HG03103 (cell line): ENCODE measurements at regions not wholly inside any gene's neighbourhood (a gene's known extent, or its start where the extent isn't known, plus 50 kb on each side); places are given as distances from the start of the nearest gene placed in this dataset.

ENCODE experiments used
- ATAC-seq: cut with Tn5 transposase; IDR thresholded peaks from one replicate; pipeline ENCODE4 v1.9.1; 2021; ENCODE audit warnings: low read depth; ENCODE audit not compliant: unreplicated experiment

GRCh38 chr14:62234849-62235248, 472.6 kb downstream of the SNAPC1 start:
- no peak for ATAC-seq

DNA sequence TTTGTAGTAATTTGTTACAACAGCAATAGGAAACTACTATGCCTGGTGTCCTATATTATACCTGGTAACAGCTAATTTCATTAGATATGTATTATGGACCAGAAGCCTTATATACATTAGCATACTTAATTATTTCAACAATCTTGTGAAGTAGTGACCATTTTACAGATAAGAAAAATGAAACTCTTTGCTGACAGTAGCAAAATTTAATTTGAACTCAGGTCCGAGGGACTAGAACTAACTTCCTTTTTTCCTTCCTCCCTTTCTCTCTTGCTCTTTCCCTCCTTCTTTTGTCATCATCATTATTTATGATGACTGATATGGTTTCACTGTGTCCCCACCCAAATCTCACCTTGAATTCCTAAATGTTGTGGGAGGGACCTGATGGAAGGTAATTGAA, 482.0 kb downstream of the SNAPC1 start:
- no peak for ATAC-seq

DNA sequence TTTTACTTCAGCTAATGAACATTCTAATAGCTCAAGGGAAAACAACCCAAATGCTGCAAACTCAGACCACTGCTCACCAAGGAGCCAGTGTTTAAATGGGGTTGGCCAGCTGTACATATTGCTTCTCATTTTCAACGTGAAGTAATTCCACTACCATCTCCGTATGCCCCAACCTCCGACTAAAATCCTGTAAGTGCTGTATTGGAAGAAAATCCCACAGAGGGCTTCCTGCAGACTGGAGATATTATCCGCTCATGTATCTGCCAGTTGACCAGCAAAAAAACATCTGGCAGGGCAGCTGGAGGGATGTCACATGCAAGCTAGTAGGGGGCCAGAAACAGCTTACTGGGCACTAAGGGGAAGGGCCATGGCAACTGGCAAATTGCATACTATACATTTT, 485.0 kb downstream of the SNAPC1 start:
- no peak for ATAC-seq

GRCh38 chr14:62251237-62251636, 489.0 kb downstream of the SNAPC1 start:
- ATAC-seq: no peak

- ATAC-seq: no peak
These were observed 491.0 kb downstream of the SNAPC1 start for GRCh38 chr14:62253171-62253570.

DNA sequence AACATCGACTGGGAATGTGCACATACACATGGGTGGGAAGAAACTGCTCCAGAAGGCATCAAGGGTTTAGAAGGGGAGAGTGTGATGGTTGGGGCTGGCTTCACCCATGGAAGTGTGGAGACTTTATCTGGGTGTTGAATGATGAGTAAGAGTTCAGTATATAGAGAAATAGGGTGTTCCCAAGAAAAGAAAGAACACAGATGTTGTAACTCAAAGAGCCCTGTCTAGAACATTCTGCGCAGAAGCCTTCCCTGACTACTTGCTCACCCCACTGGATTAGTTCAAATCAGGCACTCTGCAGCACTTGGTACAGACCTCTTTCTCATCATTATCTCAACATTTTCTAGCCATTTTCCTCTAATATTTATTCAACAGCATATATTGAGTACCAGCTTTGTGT, 491.7 kb downstream of the SNAPC1 start:
- no peak for ATAC-seq

DNA sequence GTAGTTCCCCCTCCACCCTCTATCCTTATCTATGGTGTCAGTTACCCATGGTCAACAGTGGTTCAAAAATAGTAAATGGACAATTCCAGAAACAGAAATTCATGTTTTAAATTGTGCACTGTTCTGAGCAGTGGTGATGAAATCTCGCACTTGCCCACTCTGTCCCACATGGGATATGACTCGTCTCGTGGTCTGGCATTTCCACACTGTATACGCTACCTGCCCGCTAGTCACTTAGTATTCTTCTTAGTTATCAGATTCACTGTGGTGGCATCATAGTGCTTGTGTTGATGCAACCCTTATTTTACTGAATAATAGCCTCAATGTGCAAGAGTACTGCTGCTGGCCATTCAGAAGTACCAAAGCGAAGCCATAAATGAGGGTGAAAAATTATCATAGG, 507.0 kb downstream of the SNAPC1 start:
- no peak for ATAC-seq

GRCh38 chr14:62270236-62270635, 508.0 kb downstream of the SNAPC1 start:
- ATAC-seq: no peak

DNA sequence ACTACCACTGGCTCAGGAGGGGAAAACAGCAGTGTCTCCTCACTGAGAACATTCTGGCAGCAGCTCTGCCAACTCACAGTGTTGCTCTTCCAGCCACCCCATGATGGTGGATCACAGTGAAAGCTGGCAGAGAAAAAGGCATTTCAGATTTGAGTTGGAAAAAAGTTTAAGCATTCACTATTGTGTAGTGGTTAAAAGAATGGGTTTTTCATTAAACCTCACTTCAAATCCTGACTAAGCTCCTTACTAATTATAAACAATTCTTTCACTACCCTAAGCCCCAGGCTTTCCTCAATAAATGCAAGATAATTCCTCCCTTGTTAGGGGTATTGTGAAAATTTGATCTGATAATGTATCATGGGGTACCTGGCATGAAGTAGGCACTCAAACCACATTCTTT, 518.1 kb downstream of the SNAPC1 start:
- ATAC-seq: no peak

DNA sequence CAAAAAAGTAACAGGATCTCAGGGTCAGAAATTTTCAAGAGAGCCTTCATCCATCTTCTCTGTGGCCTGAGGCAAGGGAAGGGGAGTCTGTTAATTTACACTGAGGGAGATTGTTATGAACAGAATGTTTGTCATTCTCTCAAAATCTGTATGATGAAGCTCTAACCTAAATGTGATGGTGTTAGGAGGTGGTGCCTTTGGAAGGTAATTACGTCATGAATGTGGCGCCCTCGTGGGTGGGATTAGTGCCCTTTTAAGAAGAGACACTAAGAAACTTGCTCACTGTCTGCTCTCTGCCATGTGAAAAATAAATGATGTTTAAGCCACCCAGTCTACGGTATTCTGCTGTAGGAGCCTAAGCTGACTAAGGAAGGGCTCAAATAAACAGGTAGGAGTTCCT, 521.6 kb downstream of the SNAPC1 start:
- ATAC-seq: no peak

- no peak for ATAC-seq
These were observed 527.3 kb downstream of the SNAPC1 start for GRCh38 chr14:62289471-62289870.

DNA sequence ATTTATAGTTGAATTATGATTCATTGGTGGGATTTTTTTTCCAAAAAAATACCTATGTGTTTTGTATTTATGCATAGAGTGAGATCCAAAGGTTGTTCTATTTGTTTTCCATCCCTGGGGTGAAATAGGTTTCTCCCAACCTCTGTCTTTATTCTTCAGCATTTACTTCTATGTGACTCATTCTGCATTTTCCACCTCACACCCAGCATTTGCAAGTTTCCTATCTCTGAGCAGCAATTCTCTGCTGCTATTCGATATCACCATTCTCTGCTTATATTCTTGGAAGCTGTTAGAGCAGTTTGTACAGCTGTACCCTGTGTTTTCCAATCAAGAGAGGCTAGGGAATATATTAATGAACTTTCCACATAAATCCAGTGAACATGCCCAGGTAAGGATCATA, 538.9 kb downstream of the SNAPC1 start:
- ATAC-seq: no peak

DNA sequence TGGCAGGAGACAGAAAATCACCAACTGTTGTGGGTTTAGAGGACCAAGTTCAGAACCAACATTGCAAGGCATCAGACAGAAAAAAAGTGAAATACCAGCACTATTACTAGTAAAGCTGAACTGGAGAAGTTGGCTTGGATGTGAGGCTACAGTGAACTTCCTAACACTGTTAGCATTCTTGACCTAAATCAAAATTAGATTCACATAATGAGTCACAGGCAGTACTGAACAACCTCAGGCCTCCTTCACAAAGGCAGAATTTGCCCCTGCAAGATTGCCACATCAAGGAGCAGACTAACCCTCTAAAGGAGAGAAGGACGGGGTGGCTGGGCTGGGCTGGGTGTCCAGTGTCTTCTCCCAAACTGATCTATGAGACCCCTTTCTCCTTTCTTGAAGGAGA, 539.7 kb downstream of the SNAPC1 start:
- no peak for ATAC-seq

- ATAC-seq: no peak
These were observed 541.2 kb downstream of the SNAPC1 start for GRCh38 chr14:62303437-62303836.

DNA sequence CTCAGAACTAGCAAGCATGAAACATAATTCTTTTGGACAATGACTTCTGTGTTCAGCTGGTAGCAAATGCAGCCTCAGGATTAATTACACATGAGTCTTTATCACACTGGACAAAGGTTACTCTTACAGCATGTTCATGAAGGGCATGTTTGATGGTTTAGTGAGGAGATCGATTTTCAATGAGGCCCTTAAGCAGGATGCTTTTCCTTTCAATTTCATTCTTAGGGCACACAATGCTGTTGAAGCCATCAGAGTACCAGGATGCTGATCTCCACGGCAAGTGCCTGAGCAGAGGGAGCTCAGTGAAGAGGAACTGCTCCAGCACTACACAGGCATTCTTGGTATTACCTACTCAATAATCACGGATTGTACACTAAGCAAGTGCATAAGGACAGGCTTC, 542.0 kb downstream of the SNAPC1 start:
- ATAC-seq: no peak

- no peak for ATAC-seq
These were observed 545.6 kb downstream of the SNAPC1 start for GRCh38 chr14:62307844-62308243.

- no peak for ATAC-seq
These were observed 546.1 kb downstream of the SNAPC1 start for GRCh38 chr14:62308316-62308715.

- ATAC-seq: no peak
These were observed 546.7 kb downstream of the SNAPC1 start for GRCh38 chr14:62308891-62309290.

DNA sequence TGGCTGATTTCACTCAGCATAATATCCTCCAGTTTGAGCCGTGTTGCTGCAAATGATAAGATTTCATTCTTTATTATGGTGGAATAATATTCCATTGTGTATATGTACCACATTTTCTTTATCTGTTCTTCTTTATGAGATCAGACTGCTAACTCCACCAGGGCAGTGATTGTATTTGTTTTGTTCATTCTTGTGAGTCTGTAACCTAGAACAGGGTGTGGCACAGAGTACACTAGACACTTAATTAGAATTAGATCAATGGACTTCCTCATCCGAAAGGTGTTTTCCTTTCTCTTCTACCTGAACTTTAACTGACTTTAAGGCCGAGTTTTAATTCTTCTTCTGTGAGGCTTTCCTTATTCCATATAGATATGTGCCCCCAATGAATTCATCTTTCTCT, 551.0 kb downstream of the SNAPC1 start:
- ATAC-seq: no peak

DNA sequence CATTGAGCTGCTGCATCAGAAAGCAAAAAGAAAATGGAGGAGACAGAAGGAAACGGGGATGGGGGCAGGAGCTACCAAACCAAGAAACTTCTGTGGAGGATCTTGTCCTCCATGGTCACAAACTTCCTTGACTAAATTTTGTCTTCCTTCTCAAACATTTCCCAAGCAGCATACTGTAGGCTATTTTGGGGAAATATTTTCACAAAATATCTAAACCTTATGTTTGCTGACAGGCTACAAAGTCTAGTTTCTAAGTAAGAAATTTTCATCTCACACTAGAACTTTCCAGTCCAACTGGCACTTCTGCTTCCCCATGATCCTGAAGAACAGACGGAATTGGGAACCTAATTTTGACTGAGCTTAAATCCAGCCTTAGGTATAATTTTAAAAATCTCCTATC, 552.0 kb downstream of the SNAPC1 start:
- ATAC-seq: no peak

GRCh38 chr14:62314871-62315270, 552.7 kb downstream of the SNAPC1 start:
- ATAC-seq: no peak

DNA sequence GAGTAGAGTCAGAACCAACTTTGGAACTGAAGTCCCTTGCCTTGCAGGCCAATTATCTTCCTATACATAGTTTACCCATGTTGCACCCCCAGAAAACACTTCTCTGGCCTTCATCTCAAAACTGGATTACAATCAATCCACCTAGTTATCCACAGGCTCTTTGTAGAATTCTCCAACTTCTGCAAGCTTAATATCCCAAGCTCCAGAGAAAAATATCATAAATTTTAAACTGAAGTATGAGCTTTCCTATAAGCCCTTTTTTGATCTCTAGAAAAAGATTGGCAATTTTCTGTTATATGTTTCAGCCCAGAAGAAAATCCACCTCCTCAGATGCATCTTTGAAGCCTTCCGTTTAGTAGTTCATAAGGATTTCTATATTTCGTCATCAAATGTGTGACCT, 553.4 kb downstream of the SNAPC1 start:
- no peak for ATAC-seq

- no peak for ATAC-seq
These were observed 560.0 kb downstream of the SNAPC1 start for GRCh38 chr14:62322216-62322615.

DNA sequence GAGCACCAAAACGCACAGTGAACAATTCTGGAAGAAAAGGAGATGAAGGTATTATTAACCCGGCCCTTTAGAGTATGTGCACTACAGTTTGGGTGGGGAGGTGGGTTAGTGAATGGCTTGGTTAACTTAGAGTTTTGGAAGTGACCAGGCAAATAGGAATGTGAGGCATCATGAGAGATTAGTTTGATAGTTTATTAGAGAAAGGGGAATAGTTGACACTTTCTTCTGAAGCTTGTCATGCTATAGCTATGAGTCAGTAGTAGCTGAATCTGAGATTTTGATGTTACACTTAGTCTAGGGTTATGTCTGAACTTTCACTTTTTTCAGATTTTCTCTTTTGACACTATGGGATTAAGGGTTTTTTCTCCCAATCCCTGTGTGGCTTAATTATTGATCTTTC, 567.2 kb downstream of the SNAPC1 start:
- no peak for ATAC-seq
